OCI-LY1 (cell line): ENCODE measurements at regions not wholly inside any gene's neighbourhood (a gene's known extent, or its start where the extent isn't known, plus 50 kb on each side); places are given as distances from the start of the nearest gene placed in this dataset.

ENCODE experiments used
- H2AFZ ChIP-seq: fragments of 200-600 bp; sonication (generic), shearing (Covaris generic); 2 replicates; pipeline ENCODE4 v1.6.0; 2014; ENCODE audit warnings: antibody characterized with exemption, mild to moderate bottlenecking, low read length
- H3F3A ChIP-seq: fragments of 200-600 bp; sonication (generic), shearing (Covaris generic); 2 replicates; pipeline ENCODE4 v1.6.0; 2014; ENCODE audit warnings: mild to moderate bottlenecking, antibody characterized with exemption, low read length, moderate library complexity; ENCODE audit not compliant: insufficient read depth
- H3K27ac ChIP-seq: fragments of 200-600 bp; sonication (generic); 2 replicates; pipeline ENCODE4 v1.5.1; 2014; ENCODE audit warnings: low read length, mixed run types, mild to moderate bottlenecking, low read depth; ENCODE audit not compliant: poor library complexity, severe bottlenecking
- H3K27me3 ChIP-seq: fragments of 200-600 bp; sonication (generic); 2 replicates; pipeline ENCODE4 v1.6.0; 2014; ENCODE audit warnings: antibody characterized with exemption, mild to moderate bottlenecking, low read length, moderate library complexity; ENCODE audit not compliant: insufficient read depth
- H3K36me3 ChIP-seq: fragments of 200-600 bp; sonication (generic); 2 replicates; pipeline ENCODE4 v1.6.1; 2014; ENCODE audit warnings: mild to moderate bottlenecking, antibody characterized with exemption, low read length, moderate library complexity, mixed read lengths; ENCODE audit not compliant: insufficient read depth
- H3K4me1 ChIP-seq: fragments of 200-600 bp; sonication (generic); 2 replicates; pipeline ENCODE4 v1.5.1; 2014; ENCODE audit warnings: mild to moderate bottlenecking, low read length, moderate library complexity; ENCODE audit not compliant: insufficient read depth, severe bottlenecking
- H3K4me2 ChIP-seq: fragments of 200-600 bp; sonication (generic), shearing (Covaris generic); 2 replicates; pipeline ENCODE4 v1.6.1; 2014; ENCODE audit warnings: low read length
- H3K4me3 ChIP-seq: fragments of 200-600 bp; sonication (generic); 2 replicates; pipeline ENCODE4 v1.5.1; 2014; ENCODE audit warnings: low read length, low read depth, mild to moderate bottlenecking, mixed read lengths; ENCODE audit not compliant: poor library complexity, severe bottlenecking
- H3K79me2 ChIP-seq: fragments of 200-600 bp; shearing (Covaris generic); 2 replicates; pipeline ENCODE4 v1.6.1; 2016; ENCODE audit warnings: mixed run types, low read length, mixed read lengths; ENCODE audit not compliant: insufficient read depth
- H3K9ac ChIP-seq: fragments of 200-600 bp; sonication (generic), shearing (Covaris generic); 2 replicates; pipeline ENCODE4 v1.6.1; 2014; ENCODE audit warnings: mild to moderate bottlenecking, low read length, mixed read lengths
- H3K9me2 ChIP-seq: fragments of 200-600 bp; sonication (generic), shearing (Covaris generic); 2 replicates; pipeline ENCODE4 v1.6.1; 2014; ENCODE audit warnings: low read depth, mild to moderate bottlenecking, low read length, mixed read lengths
- H3K9me3 ChIP-seq: fragments of 200-600 bp; shearing (Covaris generic); 2 replicates; pipeline ENCODE4 v1.6.1; 2014; ENCODE audit warnings: low read length, mixed read lengths
- H4K20me1 ChIP-seq: fragments of 200-600 bp; sonication (generic), shearing (Covaris generic); 2 replicates; pipeline ENCODE4 v1.6.0; 2016; ENCODE audit warnings: mild to moderate bottlenecking, low read length; ENCODE audit not compliant: insufficient read depth
- CTCF ChIP-seq: fragments of 200-600 bp; sonication (generic), shearing (Covaris generic); IDR thresholded peaks from 2 replicates; pipeline ENCODE4 v1.5.1; 2017; ENCODE audit warnings: mild to moderate bottlenecking, antibody characterized with exemption, low read length, moderate library complexity, mixed read lengths
- EZH2 ChIP-seq: fragments of 200-600 bp; sonication (generic), shearing (Covaris generic); IDR thresholded peaks from 2 replicates; pipeline ENCODE4 v1.8.0; 2017; ENCODE audit warnings: borderline replicate concordance, mixed run types, mild to moderate bottlenecking, antibody characterized with exemption, low read length, moderate library complexity, mixed read lengths

- Histone ChIP-seq H3K4me2 (no peak overlapping the region), H3K9me3 (no peaks in the 10 kb centered on the region), H3F3A (no peaks in the 10 kb centered on the region), H2AFZ (no peak overlapping the region), H4K20me1 (peaks cover 3% of the 10 kb centered on the region; the same call in 1 of the 2 replicates), H3K27ac (no peak overlapping the region), H3K27me3 (no peaks in the 10 kb centered on the region), H3K4me3 (no peak overlapping the region), H3K79me2 (no peaks in the 10 kb centered on the region), H3K4me1 (peaks cover 4% of the 10 kb centered on the region), H3K36me3 (no peaks in the 10 kb centered on the region), H3K9ac (no peak overlapping the region), H3K9me2 (no peaks in the 10 kb centered on the region)
- no peak for TF ChIP-seq EZH2
- no peak for TF ChIP-seq CTCF
These were observed 66.1 kb upstream of the ABL1 start for GRCh38 chr9:130768891-130769403.

GRCh38 chr9:130770093-130770492, 65.0 kb upstream of the ABL1 start:
- no peaks in the 10 kb centered on the region for H3F3A ChIP-seq
- no peak overlapping the region for H3K4me3 ChIP-seq
- H3K9me2 ChIP-seq = no peaks in the 10 kb centered on the region
- no peaks in the 10 kb centered on the region; the same call in 1 of the 2 replicates for H3K36me3 ChIP-seq
- H3K27me3 ChIP-seq = no peaks in the 10 kb centered on the region; the same call in 1 of the 2 replicates
- H3K4me1 ChIP-seq = peaks cover 4% of the 10 kb centered on the region
- H2AFZ ChIP-seq = no peak overlapping the region
- TF ChIP-seq CTCF = no peak
- TF ChIP-seq EZH2 = no peak
- no peak overlapping the region for H3K27ac ChIP-seq
- H3K79me2 ChIP-seq = no peaks in the 10 kb centered on the region
- H3K4me2 ChIP-seq = no peak overlapping the region
- H3K9ac ChIP-seq = no peak overlapping the region
- H4K20me1 ChIP-seq = peaks cover 2% of the 10 kb centered on the region
- H3K9me3 ChIP-seq = peaks cover 3% of the 10 kb centered on the region

GRCh38 chr9:130770679-130771442, 64.2 kb upstream of the ABL1 start:
- TF ChIP-seq CTCF = peak; percentile 60; the same call in 1 of the 2 replicates
- TF ChIP-seq EZH2 = no peak
- H2AFZ ChIP-seq = no peak overlapping the region
- H3F3A ChIP-seq = no peaks in the 10 kb centered on the region
- no peak overlapping the region for H3K27ac ChIP-seq
- H3K9ac ChIP-seq = no peak overlapping the region
- H3K4me2 ChIP-seq = no peak overlapping the region
- H4K20me1 ChIP-seq = no peaks in the 10 kb centered on the region; the same call in 1 of the 2 replicates
- H3K36me3 ChIP-seq = peaks cover 4% of the 10 kb centered on the region; the same call in 1 of the 2 replicates
- peaks cover 7% of the 10 kb centered on the region for H3K9me3 ChIP-seq
- H3K79me2 ChIP-seq = no peaks in the 10 kb centered on the region
- peaks cover 4% of the 10 kb centered on the region for H3K4me1 ChIP-seq
- H3K4me3 ChIP-seq = no peak overlapping the region
- no peaks in the 10 kb centered on the region for H3K9me2 ChIP-seq
- H3K27me3 ChIP-seq = no peaks in the 10 kb centered on the region; the same call in 1 of the 2 replicates
